ENCODE measurements at regions not wholly inside any gene's neighbourhood (a gene's known extent, or its start where the extent isn't known, plus 50 kb on each side); places are given as distances from the start of the nearest gene placed in this dataset.

DNA sequence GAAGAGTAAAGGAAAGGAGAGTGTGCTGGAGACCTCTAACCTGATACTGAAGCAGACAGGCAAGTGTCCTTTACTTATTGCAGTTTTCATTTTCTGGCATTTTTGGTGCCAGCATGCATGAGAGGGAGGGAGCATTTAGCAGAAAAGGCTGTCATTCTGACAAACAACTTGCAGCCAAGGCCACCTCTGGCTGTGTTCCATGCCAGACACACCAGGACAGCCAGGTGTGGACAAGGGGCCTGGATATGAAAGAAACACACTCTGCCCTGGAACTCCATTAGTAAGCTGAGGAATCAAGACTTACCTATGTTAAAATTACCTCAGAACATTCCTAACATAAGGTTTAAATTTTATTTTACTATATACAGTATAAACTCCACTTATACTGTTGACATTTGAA lies 365.4 kb upstream of the CAMK1G start:
- no peak overlapping the region for H3K4me3 ChIP-seq (ENCODE audit: low read depth, low read length)
- TF ChIP-seq, protein P1, sequence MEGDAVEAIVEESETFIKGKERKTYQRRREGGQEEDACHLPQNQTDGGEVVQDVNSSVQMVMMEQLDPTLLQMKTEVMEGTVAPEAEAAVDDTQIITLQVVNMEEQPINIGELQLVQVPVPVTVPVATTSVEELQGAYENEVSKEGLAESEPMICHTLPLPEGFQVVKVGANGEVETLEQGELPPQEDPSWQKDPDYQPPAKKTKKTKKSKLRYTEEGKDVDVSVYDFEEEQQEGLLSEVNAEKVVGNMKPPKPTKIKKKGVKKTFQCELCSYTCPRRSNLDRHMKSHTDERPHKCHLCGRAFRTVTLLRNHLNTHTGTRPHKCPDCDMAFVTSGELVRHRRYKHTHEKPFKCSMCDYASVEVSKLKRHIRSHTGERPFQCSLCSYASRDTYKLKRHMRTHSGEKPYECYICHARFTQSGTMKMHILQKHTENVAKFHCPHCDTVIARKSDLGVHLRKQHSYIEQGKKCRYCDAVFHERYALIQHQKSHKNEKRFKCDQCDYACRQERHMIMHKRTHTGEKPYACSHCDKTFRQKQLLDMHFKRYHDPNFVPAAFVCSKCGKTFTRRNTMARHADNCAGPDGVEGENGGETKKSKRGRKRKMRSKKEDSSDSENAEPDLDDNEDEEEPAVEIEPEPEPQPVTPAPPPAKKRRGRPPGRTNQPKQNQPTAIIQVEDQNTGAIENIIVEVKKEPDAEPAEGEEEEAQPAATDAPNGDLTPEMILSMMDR (IDR thresholded peaks at IDR 0.05; ENCODE audit: low read depth, low read length, missing control alignments) = no peak
- no peak for DNase-seq (ENCODE audit: low read depth)
- in situ Hi-C loops (cut with HindIII; ENCODE audit: low sequenced_read_pairs) = no loop called here

DNA sequence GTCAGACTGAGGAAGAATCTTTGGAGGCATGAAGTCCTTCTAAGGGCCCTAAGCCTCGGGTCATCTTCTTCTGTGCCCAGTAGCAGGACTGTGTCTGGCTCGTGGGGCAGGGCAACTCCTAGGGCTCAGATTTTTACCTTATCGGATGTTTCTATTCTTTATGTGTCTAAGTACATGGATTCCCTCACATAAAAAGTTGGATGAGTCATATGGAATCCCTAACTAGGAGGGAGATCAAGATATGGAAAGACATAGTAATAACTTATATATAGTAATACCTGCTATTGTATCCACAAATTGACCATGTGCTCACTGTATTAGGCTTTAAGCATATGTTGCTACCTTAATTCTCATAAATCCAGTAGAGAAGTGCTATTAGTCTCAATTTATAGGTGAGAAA lies 364.5 kb upstream of the CAMK1G start:
- TF ChIP-seq, protein P1 (IDR thresholded peaks at IDR 0.05; ENCODE audit: low read depth, low read length, missing control alignments) = no peak
- no peak overlapping the region for H3K4me3 ChIP-seq (ENCODE audit: low read depth, low read length)
- DNase-seq (ENCODE audit: low read depth) = no peak
- in situ Hi-C loops (cut with HindIII; ENCODE audit: low sequenced_read_pairs) = no loop called here

DNA sequence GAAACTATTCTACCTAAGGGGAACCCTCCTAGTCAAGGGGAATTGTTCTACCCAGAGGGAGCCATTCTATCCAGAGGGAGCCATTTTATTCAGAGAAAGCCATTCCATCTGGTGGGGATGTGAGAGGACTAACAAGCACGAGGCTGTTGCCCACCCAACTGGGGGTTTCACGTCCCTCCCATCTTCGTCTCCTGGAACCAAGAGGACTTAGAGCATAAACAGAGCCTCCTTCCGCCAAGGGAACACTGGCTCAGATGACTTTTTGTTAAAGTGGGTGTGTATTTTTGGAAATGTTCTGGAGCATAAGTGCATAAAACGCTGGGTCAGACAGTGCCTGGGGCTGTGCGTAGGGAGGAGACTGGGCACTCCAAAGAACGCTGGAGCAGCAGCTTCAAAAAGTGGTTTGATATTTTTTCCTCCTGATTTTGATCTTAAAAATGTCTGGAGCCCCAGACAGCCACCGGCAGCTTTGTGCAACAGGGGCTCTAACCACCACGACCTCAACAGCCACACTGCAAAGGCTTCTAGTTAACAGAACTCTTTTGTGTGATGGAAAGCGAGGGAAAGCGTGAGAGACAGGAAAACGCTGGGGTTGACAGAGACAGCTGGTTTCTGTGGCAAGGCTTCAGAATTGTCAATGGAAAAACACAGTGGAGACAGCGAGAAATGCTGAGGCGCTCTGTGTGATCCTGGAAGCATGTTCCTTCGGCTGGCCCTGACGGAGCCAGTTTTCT lies 363.6 kb upstream of the CAMK1G start:
- TF ChIP-seq, protein P1 (IDR thresholded peaks at IDR 0.05; ENCODE audit: low read depth, low read length, missing control alignments) = no peak
- peak; percentile 18 for DNase-seq (ENCODE audit: low read depth)
- H3K4me3 ChIP-seq (ENCODE audit: low read depth, low read length) = no peak overlapping the region
- in situ Hi-C loops (cut with HindIII; ENCODE audit: low sequenced_read_pairs) = no loop called here

DNA sequence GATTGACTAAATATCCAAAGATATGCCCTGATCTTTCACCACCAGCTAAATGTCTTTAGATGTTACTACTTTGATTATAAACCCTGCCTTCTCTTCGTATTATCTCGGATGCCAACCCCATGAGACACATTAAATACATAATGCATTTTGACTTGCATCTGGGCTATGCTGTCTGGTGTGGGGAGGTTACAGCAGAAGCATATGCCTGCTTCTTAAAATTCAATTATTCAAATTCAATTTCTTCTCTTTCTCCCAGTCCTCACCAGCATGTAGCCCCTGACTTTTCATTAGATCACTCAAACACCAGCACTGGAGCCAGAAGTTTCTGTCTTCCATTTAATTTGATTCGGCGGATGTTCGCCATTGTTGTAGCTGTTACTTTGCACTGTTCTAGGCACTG lies 360.7 kb upstream of the CAMK1G start:
- no peak for DNase-seq (ENCODE audit: low read depth)
- in situ Hi-C loops (cut with HindIII; ENCODE audit: low sequenced_read_pairs) = no loop called here
- TF ChIP-seq, protein P1 (IDR thresholded peaks at IDR 0.05; ENCODE audit: low read depth, low read length, missing control alignments) = no peak
- H3K4me3 ChIP-seq (ENCODE audit: low read depth, low read length) = no peak overlapping the region

DNA sequence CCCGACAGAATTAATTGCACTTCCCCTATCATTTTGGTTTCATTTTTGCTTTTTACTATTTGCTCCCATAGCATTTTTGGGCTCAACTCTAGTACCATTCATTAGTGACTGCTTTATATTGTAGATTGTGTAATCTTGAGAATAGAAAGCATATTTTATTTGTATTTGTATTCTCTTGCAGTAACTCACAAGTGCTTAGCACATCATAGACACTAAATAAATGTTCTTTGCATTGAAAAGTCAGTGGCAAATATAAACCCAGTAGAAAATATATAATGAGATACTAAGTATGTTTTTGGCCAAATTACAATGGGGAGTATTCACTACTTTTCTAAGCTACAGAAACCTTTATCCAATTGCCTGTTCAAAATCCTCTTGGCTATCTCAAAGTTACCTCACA lies 359.7 kb upstream of the CAMK1G start:
- DNase-seq (ENCODE audit: low read depth) = no peak
- no peak overlapping the region for H3K4me3 ChIP-seq (ENCODE audit: low read depth, low read length)
- TF ChIP-seq, protein P1 (IDR thresholded peaks at IDR 0.05; ENCODE audit: low read depth, low read length, missing control alignments) = no peak
- in situ Hi-C loops (cut with HindIII; ENCODE audit: low sequenced_read_pairs) = no loop called here

DNA sequence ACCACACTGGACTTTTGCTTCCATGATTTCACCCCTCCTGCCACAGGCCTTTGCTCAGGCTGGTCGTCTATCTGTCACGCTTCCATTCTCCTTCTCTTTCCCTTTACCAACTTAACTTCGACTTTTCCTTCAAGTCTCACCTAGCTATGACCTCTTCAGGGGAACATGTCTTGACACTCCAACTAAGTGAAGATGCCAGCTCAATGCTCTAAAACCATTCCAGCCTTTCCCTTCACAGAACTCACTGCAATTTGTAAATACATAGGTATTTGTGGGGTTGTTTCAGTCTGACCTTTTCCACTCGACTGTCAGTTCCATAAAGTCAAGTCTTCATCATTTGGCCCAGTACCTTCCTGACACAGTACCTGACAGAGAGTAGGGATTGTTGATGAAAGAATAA lies 358.6 kb upstream of the CAMK1G start:
- DNase-seq (ENCODE audit: low read depth) = no peak
- in situ Hi-C loops (cut with HindIII; ENCODE audit: low sequenced_read_pairs) = no loop called here
- TF ChIP-seq, protein P1 (IDR thresholded peaks at IDR 0.05; ENCODE audit: low read depth, low read length, missing control alignments) = no peak
- H3K4me3 ChIP-seq (ENCODE audit: low read depth, low read length) = no peak overlapping the region

Data from astrocyte of the cerebellum (primary cell).